ENCODE measurements at regions not wholly inside any gene's neighbourhood (a gene's known extent, or its start where the extent isn't known, plus 50 kb on each side); places are given as distances from the start of the nearest gene placed in this dataset.

DNA sequence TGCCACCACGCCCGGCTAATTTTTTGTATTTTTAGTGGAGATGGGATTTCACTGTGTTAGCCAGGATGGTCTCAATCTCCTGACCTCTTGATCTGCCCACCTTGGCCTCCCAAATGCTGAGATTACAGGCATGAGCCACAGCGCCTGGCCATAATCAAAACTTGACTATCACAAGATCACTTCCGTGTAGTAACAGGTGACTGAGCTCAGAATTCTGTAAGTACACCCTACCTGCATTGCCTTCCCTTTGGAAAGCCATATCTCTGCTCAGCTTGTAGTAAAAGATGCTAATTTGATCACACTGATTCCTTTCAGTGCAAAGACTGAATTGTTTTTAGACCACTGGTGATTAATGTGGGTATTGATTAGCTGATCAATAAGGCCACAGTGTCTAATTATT, 167.1 kb downstream of the SHOX2 start (continued):
- TF ChIP-seq, protein P1, sequence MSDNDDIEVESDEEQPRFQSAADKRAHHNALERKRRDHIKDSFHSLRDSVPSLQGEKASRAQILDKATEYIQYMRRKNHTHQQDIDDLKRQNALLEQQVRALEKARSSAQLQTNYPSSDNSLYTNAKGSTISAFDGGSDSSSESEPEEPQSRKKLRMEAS (IDR thresholded peaks at IDR 0.05), result no peak
- TF ChIP-seq SP4 (IDR thresholded peaks at IDR 0.05; ENCODE audit: low read length), result no peak
- no peak for TF ChIP-seq SP2 (IDR thresholded peaks at IDR 0.05; ENCODE audit: low read length)
